OCI-LY7 (cell line): ENCODE measurements at regions not wholly inside any gene's neighbourhood (a gene's known extent, or its start where the extent isn't known, plus 50 kb on each side); places are given as distances from the start of the nearest gene placed in this dataset.
A peak's percentile ranks its signal among the peaks of the same experiment; 100 is the strongest.

Experiments used
- BruUV-seq: library from RNA; stranded (reverse); fragments of 400-500 nt; replicated peaks from 2 replicates; lab custom pipeline; 2021; lab: Mats Ljungman, UMichigan
- CTCF ChIA-PET: fragments of 300-600 bp; sonication (Branson Sonifier 250); formaldehyde crosslinking; loops from one replicate; lab custom pipeline; 2022; ENCODE audit warnings: antibody characterized with exemption; ENCODE audit not compliant: unreplicated experiment; lab: Charles Lee
- POLR2A ChIA-PET: fragments of 300-600 bp; sonication (Branson Sonifier 250); formaldehyde crosslinking; loops from one replicate; lab custom pipeline; 2022; ENCODE audit warnings: antibody characterized with exemption; lab: Charles Lee
- DNase-seq: peaks from one replicate; pipeline ENCODE4 v3.0.0-alpha.2; 2015; ENCODE audit warnings: low spot score
- H2AFZ ChIP-seq: fragments of 200-600 bp; sonication (generic), shearing (Covaris generic); 2 replicates; pipeline ENCODE4 v1.6.1; 2014; ENCODE audit warnings: mild to moderate bottlenecking, antibody characterized with exemption, low read length, moderate library complexity
- H3K27ac ChIP-seq: fragments of 200-600 bp; sonication (generic); 2 replicates; pipeline ENCODE4 v1.5.1; 2014; ENCODE audit warnings: mixed run types, low read depth, mild to moderate bottlenecking, moderate library complexity, low read length, inconsistent platforms; ENCODE audit not compliant: poor library complexity, severe bottlenecking
- H3K36me3 ChIP-seq: fragments of 200-600 bp; sonication (generic); 2 replicates; pipeline ENCODE4 v1.6.1; 2014; ENCODE audit warnings: mild to moderate bottlenecking, antibody characterized with exemption, low read length, moderate library complexity, mixed read lengths; ENCODE audit not compliant: insufficient read depth
- H3K4me1 ChIP-seq: fragments of 200-600 bp; sonication (generic); 2 replicates; pipeline ENCODE4 v1.5.1; 2014; ENCODE audit warnings: mild to moderate bottlenecking, low read length; ENCODE audit not compliant: insufficient read depth, poor library complexity, severe bottlenecking
- H3K4me2 ChIP-seq: fragments of 200-600 bp; sonication (generic); 2 replicates; pipeline ENCODE4 v1.6.1; 2014; ENCODE audit warnings: mild to moderate bottlenecking, low read length
- H3K4me3 ChIP-seq: fragments of 200-600 bp; sonication (generic); 2 replicates; pipeline ENCODE4 v1.5.1; 2014; ENCODE audit warnings: mild to moderate bottlenecking, low read depth, low read length; ENCODE audit not compliant: poor library complexity, severe bottlenecking
- H3K79me2 ChIP-seq: fragments of 200-600 bp; sonication (generic); 2 replicates; pipeline ENCODE4 v1.6.1; 2016; ENCODE audit warnings: low read depth, mild to moderate bottlenecking, low read length, moderate library complexity, mixed read lengths; ENCODE audit not compliant: insufficient read depth
- H3K9me2 ChIP-seq: fragments of 200-600 bp; sonication (generic); 2 replicates; pipeline ENCODE4 v1.6.1; 2016; ENCODE audit warnings: mild to moderate bottlenecking, low read length, mixed read lengths; ENCODE audit not compliant: insufficient read depth
- H3K9me3 ChIP-seq: fragments of 200-600 bp; sonication (generic); 2 replicates; pipeline ENCODE4 v1.6.1; 2014; ENCODE audit warnings: mild to moderate bottlenecking, mixed run types, low read length, mixed read lengths
- H4K20me1 ChIP-seq: fragments of 200-600 bp; sonication (generic); 2 replicates; pipeline ENCODE4 v1.6.1; 2014; ENCODE audit warnings: mild to moderate bottlenecking, antibody characterized with exemption, low read length, moderate library complexity, mixed read lengths; ENCODE audit not compliant: insufficient read depth
- CTCF ChIP-seq: fragments of 200-600 bp; sonication (generic); conservative IDR thresholded peaks from 2 replicates; pipeline ENCODE4 v1.5.1; 2014; ENCODE audit warnings: mild to moderate bottlenecking, antibody characterized with exemption, low read length, moderate library complexity, mixed read lengths
- EZH2phosphoT487 ChIP-seq: fragments of 200-600 bp; sonication (generic); IDR thresholded peaks from 2 replicates; pipeline ENCODE4 v1.6.1; 2018; ENCODE audit warnings: low read depth, borderline replicate concordance, mild to moderate bottlenecking, mixed run types, antibody characterized with exemption, low read length, moderate library complexity, mixed read lengths
- intact Hi-C: fragments of 100-400 bp; cut with micrococcal nuclease; formaldehyde crosslinking; loops from one replicate; pipeline ENCODE4 v1.10.0; 2022; ENCODE audit not compliant: unreplicated experiment

- Histone ChIP-seq H3K4me2 (peak overlapping the region; percentile 29), H3K4me1 (peaks cover 5% of the 10 kb centered on the region), H3K79me2 (no peaks in the 10 kb centered on the region), H3K9me3 (no peaks in the 10 kb centered on the region), H2AFZ (peak overlapping the region; percentile 93), H3K9me2 (no peaks in the 10 kb centered on the region), H3K4me3 (no peak overlapping the region), H3K27ac (no peak overlapping the region), H4K20me1 (no peaks in the 10 kb centered on the region), H3K36me3 (no peaks in the 10 kb centered on the region)
- intact Hi-C loops, result loop anchor here (10.0 kb wide), 1 partner anchor 318 kb away; no protein-coding TSS in a partner anchor
- BruUV-seq, result no TSS peak
- DNase-seq, result peak; percentile 36
- ChIA-PET CTCF (no interaction called here), POLR2A (no interaction called here)
- TF ChIP-seq EZH2phosphoT487 (no peak), CTCF (no peak)
Measured at GRCh38 chr6:148146717-148147462, 195.7 kb upstream of the SASH1 start.

GRCh38 chr6:148147463-148147830 is 195.2 kb upstream of the SASH1 start:
- Histone ChIP-seq H3K4me3 (no peak overlapping the region), H4K20me1 (no peaks in the 10 kb centered on the region), H3K36me3 (no peaks in the 10 kb centered on the region), H3K4me2 (no peak overlapping the region), H3K4me1 (peaks cover 5% of the 10 kb centered on the region), H2AFZ (no peak overlapping the region), H3K27ac (no peak overlapping the region), H3K9me3 (no peaks in the 10 kb centered on the region), H3K79me2 (no peaks in the 10 kb centered on the region), H3K9me2 (no peaks in the 10 kb centered on the region)
- no peak for TF ChIP-seq CTCF
- no peak for TF ChIP-seq EZH2phosphoT487
- DNase-seq, result no peak
- no TSS peak for BruUV-seq
- intact Hi-C loops, result loop anchor here (10.0 kb wide), 1 partner anchor 317 kb away; no protein-coding TSS in a partner anchor
- POLR2A ChIA-PET, result no interaction called here
- CTCF ChIA-PET, result no interaction called here

- no peaks in the 10 kb centered on the region for H3K9me3 ChIP-seq
- no peak overlapping the region for H3K4me3 ChIP-seq
- no peak overlapping the region for H3K4me2 ChIP-seq
- no peaks in the 10 kb centered on the region for H3K9me2 ChIP-seq
- ChIA-PET CTCF (interaction anchor here (0.6 kb wide), 1 partner anchor 803 kb away, joined by 3 read pairs; no protein-coding TSS in a partner anchor), POLR2A (no interaction called here)
- no peak for DNase-seq
- no TSS peak for BruUV-seq
- H2AFZ ChIP-seq, result no peak overlapping the region
- H3K27ac ChIP-seq, result no peak overlapping the region
- no peaks in the 10 kb centered on the region for H3K79me2 ChIP-seq
- H4K20me1 ChIP-seq, result no peaks in the 10 kb centered on the region
- intact Hi-C loops, result no loop called here
- no peaks in the 10 kb centered on the region for H3K4me1 ChIP-seq
- no peak for TF ChIP-seq CTCF
- no peaks in the 10 kb centered on the region for H3K36me3 ChIP-seq
Measured at GRCh38 chr6:148151896-148152643, 190.6 kb upstream of the SASH1 start.
